Smooth muscle cell (in vitro differentiated cells): ENCODE measurements at regions not wholly inside any gene's neighbourhood (a gene's known extent, or its start where the extent isn't known, plus 50 kb on each side); places are given as distances from the start of the nearest gene placed in this dataset.

Experiments
- DNase-seq: peaks from one replicate; lab custom pipeline; 2025; ENCODE audit not compliant: unreplicated experiment; lab: John Stamatoyannopoulos, UW
- H2AFZ ChIP-seq: fragments of 200-600 bp; sonication (generic); 2 replicates; pipeline ENCODE4 v1.6.0; 2016; ENCODE audit warnings: antibody characterized with exemption, low read depth, mild to moderate bottlenecking
- H3F3A ChIP-seq: fragments of 200-600 bp; sonication (generic); 2 replicates; pipeline ENCODE4 v1.6.0; 2017; ENCODE audit warnings: antibody characterized with exemption, low read depth
- H3K27ac ChIP-seq: fragments of 200-600 bp; sonication (generic); 2 replicates; pipeline ENCODE4 v1.5.1; 2016; ENCODE audit warnings: low read depth, mild to moderate bottlenecking
- H3K27me3 ChIP-seq: fragments of 200-600 bp; sonication (generic); 2 replicates; pipeline ENCODE4 v1.6.1; 2016; ENCODE audit warnings: low read depth, mild to moderate bottlenecking
- H3K36me3 ChIP-seq: fragments of 200-600 bp; sonication (generic); 2 replicates; pipeline ENCODE4 v1.5.1; 2016; ENCODE audit warnings: low read depth
- H3K4me1 ChIP-seq: fragments of 200-600 bp; sonication (generic); 2 replicates; pipeline ENCODE4 v1.5.1; 2016; ENCODE audit warnings: low read depth
- H3K4me2 ChIP-seq: fragments of 200-600 bp; sonication (generic); 2 replicates; pipeline ENCODE4 v1.6.0; 2016; ENCODE audit warnings: mild to moderate bottlenecking
- H3K4me3 ChIP-seq: fragments of 200-600 bp; sonication (generic); 2 replicates; pipeline ENCODE4 v1.5.1; 2016; ENCODE audit warnings: mild to moderate bottlenecking
- H3K79me2 ChIP-seq: fragments of 200-600 bp; sonication (generic); 2 replicates; pipeline ENCODE4 v1.6.0; 2016; ENCODE audit warnings: low read depth, mild to moderate bottlenecking
- H3K9ac ChIP-seq: fragments of 200-600 bp; sonication (generic); 2 replicates; pipeline ENCODE4 v1.6.0; 2016; ENCODE audit warnings: low read depth
- H3K9me3 ChIP-seq: fragments of 200-600 bp; sonication (generic); replicated peaks from 2 replicates; pipeline ENCODE4 v1.5.1; 2016; ENCODE audit warnings: low read depth
- H4K20me1 ChIP-seq: fragments of 200-600 bp; sonication (generic); 2 replicates; pipeline ENCODE4 v1.6.0; 2016; ENCODE audit warnings: low read depth
- WGBS: methylation state at CpG from one replicate; pipeline ENCODE4 v1.1.7; 2016; ENCODE audit warnings: low lambda C conversion rate; 5-methylcytosine and 5-hydroxymethylcytosine counted together
- TF ChIP-seq, protein P1 (sequence below): fragments of 200-600 bp; sonication (generic); IDR thresholded peaks from 2 replicates; pipeline ENCODE4 v1.5.1; 2017; ENCODE audit warnings: borderline replicate concordance, mild to moderate bottlenecking, antibody characterized with exemption; ENCODE audit not compliant: insufficient read depth, poor library complexity, severe bottlenecking

GRCh38 chr10:78118591-78118990 is 84.9 kb downstream of the RPS24 start:
- TF ChIP-seq, protein P1, sequence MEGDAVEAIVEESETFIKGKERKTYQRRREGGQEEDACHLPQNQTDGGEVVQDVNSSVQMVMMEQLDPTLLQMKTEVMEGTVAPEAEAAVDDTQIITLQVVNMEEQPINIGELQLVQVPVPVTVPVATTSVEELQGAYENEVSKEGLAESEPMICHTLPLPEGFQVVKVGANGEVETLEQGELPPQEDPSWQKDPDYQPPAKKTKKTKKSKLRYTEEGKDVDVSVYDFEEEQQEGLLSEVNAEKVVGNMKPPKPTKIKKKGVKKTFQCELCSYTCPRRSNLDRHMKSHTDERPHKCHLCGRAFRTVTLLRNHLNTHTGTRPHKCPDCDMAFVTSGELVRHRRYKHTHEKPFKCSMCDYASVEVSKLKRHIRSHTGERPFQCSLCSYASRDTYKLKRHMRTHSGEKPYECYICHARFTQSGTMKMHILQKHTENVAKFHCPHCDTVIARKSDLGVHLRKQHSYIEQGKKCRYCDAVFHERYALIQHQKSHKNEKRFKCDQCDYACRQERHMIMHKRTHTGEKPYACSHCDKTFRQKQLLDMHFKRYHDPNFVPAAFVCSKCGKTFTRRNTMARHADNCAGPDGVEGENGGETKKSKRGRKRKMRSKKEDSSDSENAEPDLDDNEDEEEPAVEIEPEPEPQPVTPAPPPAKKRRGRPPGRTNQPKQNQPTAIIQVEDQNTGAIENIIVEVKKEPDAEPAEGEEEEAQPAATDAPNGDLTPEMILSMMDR, result no peak
- no peaks in the 10 kb centered on the region for H3K36me3 ChIP-seq
- no peak overlapping the region for H3K9ac ChIP-seq
- H4K20me1 ChIP-seq, result no peaks in the 10 kb centered on the region
- no peak overlapping the region for H3K4me3 ChIP-seq
- no peak overlapping the region for H2AFZ ChIP-seq
- H3K4me1 ChIP-seq, result no peaks in the 10 kb centered on the region
- no peak for DNase-seq
- no peaks in the 10 kb centered on the region for H3K79me2 ChIP-seq
- H3K4me2 ChIP-seq, result no peak overlapping the region
- H3K27ac ChIP-seq, result no peak overlapping the region
- no peaks in the 10 kb centered on the region for H3F3A ChIP-seq
- peaks cover 2% of the 10 kb centered on the region for H3K27me3 ChIP-seq
- peaks cover 10% of the 10 kb centered on the region for H3K9me3 ChIP-seq

DNA sequence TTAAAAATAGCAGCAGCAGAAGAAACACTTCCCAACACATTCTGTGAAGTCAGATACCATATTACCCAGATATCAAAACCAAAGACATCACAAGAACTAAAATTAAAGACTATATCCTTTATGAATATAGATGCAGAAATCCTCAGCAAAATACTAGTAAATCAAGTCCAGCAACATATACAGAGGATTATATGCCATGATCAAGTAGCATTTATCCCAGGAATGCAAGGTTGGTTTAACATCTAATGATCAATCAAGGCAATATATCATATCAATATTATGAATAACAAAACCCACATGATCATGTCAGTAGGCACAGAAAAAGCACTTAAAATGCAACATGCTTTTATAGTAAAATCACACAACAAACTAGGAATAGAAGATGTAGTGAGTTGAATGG is 88.1 kb downstream of the RPS24 start:
- H3F3A ChIP-seq, result no peaks in the 10 kb centered on the region
- no peaks in the 10 kb centered on the region for H3K36me3 ChIP-seq
- no peaks in the 10 kb centered on the region for H3K79me2 ChIP-seq
- no peak overlapping the region for H2AFZ ChIP-seq
- no peaks in the 10 kb centered on the region for H3K4me1 ChIP-seq
- no peaks in the 10 kb centered on the region for H4K20me1 ChIP-seq
- H3K27me3 ChIP-seq, result no peaks in the 10 kb centered on the region
- no peak overlapping the region for H3K9ac ChIP-seq
- TF ChIP-seq, protein P1, result no peak
- no peak overlapping the region for H3K27ac ChIP-seq
- DNase-seq, result no peak
- H3K9me3 ChIP-seq, result peaks cover 10% of the 10 kb centered on the region
- H3K4me2 ChIP-seq, result no peak overlapping the region
- H3K4me3 ChIP-seq, result no peak overlapping the region

GRCh38 chr10:78124167-78124566 is 90.5 kb downstream of the RPS24 start:
- Histone ChIP-seq H3K9ac (no peak overlapping the region), H3K4me3 (no peak overlapping the region), H3K9me3 (peaks cover 10% of the 10 kb centered on the region), H3K4me1 (no peaks in the 10 kb centered on the region), H3K36me3 (no peaks in the 10 kb centered on the region), H3K27me3 (no peaks in the 10 kb centered on the region), H3K79me2 (no peaks in the 10 kb centered on the region), H4K20me1 (no peaks in the 10 kb centered on the region), H3K27ac (no peak overlapping the region), H2AFZ (no peak overlapping the region), H3K4me2 (no peak overlapping the region), H3F3A (no peaks in the 10 kb centered on the region)
- TF ChIP-seq, protein P1, result no peak
- 93% methylated on average over 1 of the region's 1 CpG for WGBS
- DNase-seq, result no peak

GRCh38 chr10:78129211-78129610 is 95.5 kb downstream of the RPS24 start:
- no peak overlapping the region for H3K4me3 ChIP-seq
- H3K27me3 ChIP-seq, result no peaks in the 10 kb centered on the region
- TF ChIP-seq, protein P1, result no peak
- H3K27ac ChIP-seq, result no peak overlapping the region
- no peak overlapping the region for H2AFZ ChIP-seq
- DNase-seq, result no peak
- H3K4me1 ChIP-seq, result no peaks in the 10 kb centered on the region
- no peaks in the 10 kb centered on the region for H3K36me3 ChIP-seq
- H3K4me2 ChIP-seq, result no peak overlapping the region
- H3F3A ChIP-seq, result no peaks in the 10 kb centered on the region
- H3K79me2 ChIP-seq, result no peaks in the 10 kb centered on the region
- WGBS, result 94% methylated on average over 5 of the region's 5 CpGs
- H3K9ac ChIP-seq, result no peak overlapping the region
- no peaks in the 10 kb centered on the region for H3K9me3 ChIP-seq
- no peaks in the 10 kb centered on the region for H4K20me1 ChIP-seq
